ENCODE measurements at regions not wholly inside any gene's neighbourhood (a gene's known extent, or its start where the extent isn't known, plus 50 kb on each side); places are given as distances from the start of the nearest gene placed in this dataset.
"Not testable (repeated sequence)": the region's sequence is repeated elsewhere in the genome, so short reads cannot be mapped to it uniquely, and the experiment has no call there.

GRCh38 chr2:81363800-81364199 lies 1059.2 kb upstream of the LRRTM1 start:
- DNase-seq: no peak

- DNase-seq: not testable (repeated sequence)
These were observed 1057.9 kb upstream of the LRRTM1 start for GRCh38 chr2:81362468-81362867.

GRCh38 chr2:81355436-81355835 lies 1050.9 kb upstream of the LRRTM1 start:
- no peak for DNase-seq

- no peak for DNase-seq
These were observed 1029.5 kb upstream of the LRRTM1 start for GRCh38 chr2:81334046-81334445.

DNA sequence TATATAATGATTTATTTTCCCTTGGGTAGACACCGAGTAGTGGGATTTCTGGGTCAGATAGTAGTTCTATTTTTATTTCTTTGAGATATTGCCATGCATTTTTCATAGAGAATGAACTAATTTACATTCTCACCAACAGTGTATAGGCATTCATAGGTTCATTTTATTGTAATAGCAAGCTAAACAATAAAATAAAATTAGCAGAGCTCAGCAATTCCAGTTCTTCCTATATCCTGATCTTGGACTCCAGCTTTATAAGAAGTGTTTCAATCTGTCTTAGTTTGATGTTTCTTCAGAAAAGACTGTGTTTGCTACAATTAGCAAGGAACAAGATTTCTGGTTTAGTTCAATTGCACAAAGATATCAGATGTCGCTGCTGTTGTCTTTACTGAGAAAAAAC lies 1024.4 kb upstream of the LRRTM1 start:
- no peak for DNase-seq

- no peak for DNase-seq
These were observed 1023.4 kb upstream of the LRRTM1 start for GRCh38 chr2:81327911-81328310.

- DNase-seq: peak; percentile 0
These were observed 1019.5 kb upstream of the LRRTM1 start for GRCh38 chr2:81324046-81324445.

GRCh38 chr2:81304154-81304830 lies 999.7 kb upstream of the LRRTM1 start:
- peak; percentile 8 for DNase-seq

GRCh38 chr2:81303321-81303720 lies 998.8 kb upstream of the LRRTM1 start:
- no peak for DNase-seq

GRCh38 chr2:81299841-81300240 lies 995.3 kb upstream of the LRRTM1 start:
- no peak for DNase-seq

DNA sequence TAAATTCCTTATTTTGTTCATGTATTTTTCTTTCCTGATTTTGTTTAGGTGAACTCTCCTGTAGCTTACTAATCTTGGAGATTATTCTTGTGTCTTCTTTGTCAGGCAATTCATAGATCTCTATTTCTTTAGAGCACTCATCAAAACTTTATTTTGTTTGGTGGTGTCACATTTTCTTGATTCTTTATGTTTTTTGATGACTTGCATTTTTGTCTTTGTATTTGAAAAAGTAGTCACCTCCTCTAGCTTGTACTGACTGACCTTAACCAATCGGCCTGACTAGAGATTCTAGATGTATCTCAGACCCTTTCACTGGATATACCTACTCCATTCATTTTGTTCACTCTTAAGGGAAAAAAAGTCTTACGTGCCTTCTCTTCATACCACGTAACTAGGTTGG lies 986.3 kb upstream of the LRRTM1 start:
- no peak for DNase-seq

DNA sequence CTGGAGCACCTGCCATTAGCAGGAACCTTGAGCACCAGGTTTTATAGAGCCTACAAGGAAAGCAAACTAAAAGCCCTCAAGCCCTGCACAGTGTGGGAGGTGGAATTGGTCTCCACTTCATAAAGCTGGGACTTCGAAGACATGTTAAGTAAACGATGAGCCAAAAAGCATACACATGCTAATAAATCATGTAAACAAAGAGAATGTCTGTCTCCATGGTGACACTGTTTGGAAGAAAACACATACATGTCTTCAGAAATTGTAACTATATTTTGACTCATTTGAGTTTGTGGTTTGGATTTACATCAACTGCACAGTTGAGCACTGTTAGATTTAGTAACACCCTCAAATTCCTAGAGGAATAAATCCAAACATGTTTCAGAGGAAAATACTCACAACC lies 978.5 kb upstream of the LRRTM1 start:
- no peak for DNase-seq

GRCh38 chr2:81282151-81282769 lies 977.7 kb upstream of the LRRTM1 start:
- no peak for DNase-seq

DNA sequence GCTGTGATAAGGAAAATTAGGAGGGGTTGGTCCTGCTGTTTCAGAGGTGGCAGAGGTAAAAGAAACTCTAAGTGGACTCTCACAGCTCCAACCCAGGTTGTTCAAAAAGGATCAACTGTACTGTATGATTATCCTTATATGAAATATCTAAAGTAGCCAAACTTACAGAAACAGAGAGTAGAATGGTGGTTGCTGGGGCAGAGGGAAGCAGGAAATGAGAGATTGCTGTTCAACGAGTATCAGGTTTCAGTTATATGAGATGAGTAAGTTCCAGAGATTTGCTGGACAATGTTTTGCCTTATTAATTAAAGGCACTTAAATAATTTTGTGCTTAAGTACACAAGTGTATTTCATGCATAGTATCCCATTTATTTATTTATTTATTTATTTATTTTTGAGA lies 972.0 kb upstream of the LRRTM1 start:
- no peak for DNase-seq

DNA sequence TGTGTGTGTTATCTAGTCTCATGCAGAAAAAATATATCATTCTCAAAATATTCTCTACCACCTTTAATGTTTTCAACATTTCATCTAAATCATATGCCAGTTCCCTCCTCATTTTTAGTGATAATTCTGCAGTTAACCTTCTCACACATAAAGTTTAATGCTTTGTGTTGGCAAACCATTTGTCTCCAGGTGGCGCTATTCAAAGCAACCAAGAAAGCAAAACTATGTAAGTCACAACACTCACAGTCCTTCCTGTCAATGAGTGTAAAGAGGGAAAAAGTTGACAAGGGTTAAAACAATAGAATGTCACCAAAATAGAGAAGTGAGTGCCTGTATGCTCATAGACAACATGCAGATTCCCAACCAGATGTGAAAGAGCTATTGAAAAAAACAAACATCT lies 961.6 kb upstream of the LRRTM1 start:
- peak; percentile 0 for DNase-seq

GRCh38 chr2:81263989-81264388 lies 959.4 kb upstream of the LRRTM1 start:
- no peak for DNase-seq

GRCh38 chr2:81260320-81260719 lies 955.8 kb upstream of the LRRTM1 start:
- no peak for DNase-seq

GRCh38 chr2:81250270-81250669 lies 945.7 kb upstream of the LRRTM1 start:
- DNase-seq: no peak

GRCh38 chr2:81249152-81249551 lies 944.6 kb upstream of the LRRTM1 start:
- no peak for DNase-seq

DNA sequence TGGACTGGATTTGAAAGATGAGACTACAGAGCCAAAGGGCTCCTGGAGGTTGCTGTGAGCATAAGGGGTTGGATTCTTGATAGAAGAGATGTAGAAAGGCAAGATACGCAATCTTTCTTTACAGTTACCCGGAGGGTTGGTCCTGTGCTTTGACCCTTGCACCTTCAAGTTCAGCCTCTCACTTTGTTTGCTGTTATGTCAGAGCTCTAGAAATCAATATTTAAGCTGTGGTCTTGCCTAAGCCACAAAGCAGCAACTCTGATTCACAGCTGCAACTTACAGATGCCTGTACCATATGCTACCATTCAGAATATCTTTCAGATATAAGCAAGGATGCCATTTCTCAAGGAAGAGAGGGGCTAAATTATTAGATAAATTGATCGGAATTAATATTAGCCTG lies 943.1 kb upstream of the LRRTM1 start:
- DNase-seq: no peak

GRCh38 chr2:81242501-81242900 lies 937.9 kb upstream of the LRRTM1 start:
- no peak for DNase-seq

- no peak for DNase-seq
These were observed 933.9 kb upstream of the LRRTM1 start for GRCh38 chr2:81238462-81238861.

DNA sequence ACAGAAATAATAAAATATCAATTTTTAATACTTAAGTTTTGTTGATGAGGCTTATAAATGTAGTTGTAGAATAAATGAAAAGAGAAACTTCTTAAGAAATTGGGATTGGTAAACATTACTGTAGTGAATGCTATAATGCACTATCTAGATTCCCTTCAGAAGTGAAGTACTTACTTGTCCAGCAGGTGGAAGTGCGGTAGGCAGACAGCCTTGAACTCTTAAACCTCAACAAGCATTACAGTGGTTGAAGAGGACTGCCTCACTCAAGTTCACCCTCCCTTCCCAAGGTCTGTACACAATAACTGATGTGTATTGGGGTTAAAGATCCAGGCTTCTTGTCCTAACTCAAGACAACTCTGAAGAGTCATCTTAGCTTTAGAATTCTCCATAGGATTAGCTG lies 931.0 kb upstream of the LRRTM1 start:
- no peak for DNase-seq

GRCh38 chr2:81234711-81235110 lies 930.2 kb upstream of the LRRTM1 start:
- DNase-seq: no peak

DNA sequence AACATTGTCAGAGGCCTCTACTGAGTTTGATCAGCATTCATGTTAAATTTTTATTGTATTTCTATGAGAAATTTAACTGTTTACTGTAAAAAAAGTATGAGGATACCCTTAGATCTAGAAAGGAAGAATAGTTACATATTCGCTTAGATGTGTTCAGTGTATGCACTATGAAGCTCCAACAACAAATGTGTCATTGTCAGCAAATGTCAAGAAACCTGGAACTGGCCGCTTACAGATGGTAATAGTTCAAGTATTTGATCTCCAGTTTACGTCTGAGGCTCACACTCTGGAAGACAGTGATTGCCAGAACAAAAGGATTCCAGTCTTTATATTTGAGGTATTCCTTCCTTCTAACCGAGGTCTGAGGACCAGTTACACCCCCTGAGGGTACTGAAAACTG lies 921.2 kb upstream of the LRRTM1 start:
- DNase-seq: no peak

Measured in fibroblast of skin of right biceps (primary cell).